Cardiac fibroblast (primary cell): ENCODE measurements at regions not wholly inside any gene's neighbourhood (a gene's known extent, or its start where the extent isn't known, plus 50 kb on each side); places are given as distances from the start of the nearest gene placed in this dataset.

Experiments used
- DNase-seq, 2 donors: peaks; one replicate each; pipeline versions ENCODE4 v3.0.0 to v3.0.0-alpha.2; 2010; ENCODE audit warnings: low read depth in 2 of 2
- H3K4me3 ChIP-seq, 2 donors: replicated peaks in 1 of 2; 1 replicate in 1 of 2; 2 replicates in 1 of 2; pipeline ENCODE4 v1.5.1; 2011; ENCODE audit warnings: low read depth in 2 of 2, low read length in 2 of 2, mild to moderate bottlenecking in 2 of 2, moderate library complexity in 1 of 2
- TF ChIP-seq, protein P1 (sequence below): IDR thresholded peaks from one replicate; pipeline ENCODE4 v1.5.1; 2011; ENCODE audit warnings: low read depth, mild to moderate bottlenecking, low read length, inconsistent platforms

GRCh38 chr5:93322974-93323860 is 257.8 kb downstream of the NR2F1-AS1 start:
- DNase-seq = no peak
- TF ChIP-seq, protein P1, sequence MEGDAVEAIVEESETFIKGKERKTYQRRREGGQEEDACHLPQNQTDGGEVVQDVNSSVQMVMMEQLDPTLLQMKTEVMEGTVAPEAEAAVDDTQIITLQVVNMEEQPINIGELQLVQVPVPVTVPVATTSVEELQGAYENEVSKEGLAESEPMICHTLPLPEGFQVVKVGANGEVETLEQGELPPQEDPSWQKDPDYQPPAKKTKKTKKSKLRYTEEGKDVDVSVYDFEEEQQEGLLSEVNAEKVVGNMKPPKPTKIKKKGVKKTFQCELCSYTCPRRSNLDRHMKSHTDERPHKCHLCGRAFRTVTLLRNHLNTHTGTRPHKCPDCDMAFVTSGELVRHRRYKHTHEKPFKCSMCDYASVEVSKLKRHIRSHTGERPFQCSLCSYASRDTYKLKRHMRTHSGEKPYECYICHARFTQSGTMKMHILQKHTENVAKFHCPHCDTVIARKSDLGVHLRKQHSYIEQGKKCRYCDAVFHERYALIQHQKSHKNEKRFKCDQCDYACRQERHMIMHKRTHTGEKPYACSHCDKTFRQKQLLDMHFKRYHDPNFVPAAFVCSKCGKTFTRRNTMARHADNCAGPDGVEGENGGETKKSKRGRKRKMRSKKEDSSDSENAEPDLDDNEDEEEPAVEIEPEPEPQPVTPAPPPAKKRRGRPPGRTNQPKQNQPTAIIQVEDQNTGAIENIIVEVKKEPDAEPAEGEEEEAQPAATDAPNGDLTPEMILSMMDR = no peak
- H3K4me3 ChIP-seq = no peak overlapping the region

DNA sequence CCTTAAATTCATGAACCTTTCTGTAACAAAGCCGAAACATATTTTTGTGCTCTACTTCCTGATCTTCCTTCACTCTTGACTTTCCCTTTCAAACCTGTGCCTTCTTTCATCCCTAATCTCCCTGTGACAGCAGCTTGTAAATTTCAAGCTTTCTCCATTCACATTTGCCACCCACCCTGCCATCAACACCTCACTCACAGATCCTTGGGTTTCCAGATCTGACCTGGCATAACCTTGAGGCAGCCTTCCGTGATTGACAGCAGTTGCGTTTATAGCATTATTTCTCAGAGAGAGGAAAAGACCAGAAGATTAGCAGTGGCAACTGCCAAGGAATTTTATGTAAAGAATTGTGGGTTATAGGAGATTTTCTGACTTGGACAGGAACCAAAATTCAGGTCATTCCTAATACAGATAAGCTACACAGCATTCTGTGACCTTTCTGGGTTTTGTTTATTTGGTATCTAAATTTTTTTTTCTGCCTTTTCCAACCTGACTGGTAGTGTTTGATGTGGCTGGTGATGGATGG is 260.0 kb downstream of the NR2F1-AS1 start:
- peak in 1 of 2 donors; percentile 42 for DNase-seq
- TF ChIP-seq, protein P1 = no peak
- H3K4me3 ChIP-seq = no peak overlapping the region

GRCh38 chr5:93313672-93314071 is 267.3 kb downstream of the NR2F1-AS1 start:
- TF ChIP-seq, protein P1 = no peak
- no peak overlapping the region for H3K4me3 ChIP-seq

GRCh38 chr5:93311881-93312280 is 269.1 kb downstream of the NR2F1-AS1 start:
- H3K4me3 ChIP-seq = no peak overlapping the region
- TF ChIP-seq, protein P1 = no peak
- DNase-seq = peak in 1 of 2 donors; percentile 90

More at GRCh38 chr5:93313672-93314071, 267.3 kb downstream of the NR2F1-AS1 start:
- DNase-seq = no peak

DNA sequence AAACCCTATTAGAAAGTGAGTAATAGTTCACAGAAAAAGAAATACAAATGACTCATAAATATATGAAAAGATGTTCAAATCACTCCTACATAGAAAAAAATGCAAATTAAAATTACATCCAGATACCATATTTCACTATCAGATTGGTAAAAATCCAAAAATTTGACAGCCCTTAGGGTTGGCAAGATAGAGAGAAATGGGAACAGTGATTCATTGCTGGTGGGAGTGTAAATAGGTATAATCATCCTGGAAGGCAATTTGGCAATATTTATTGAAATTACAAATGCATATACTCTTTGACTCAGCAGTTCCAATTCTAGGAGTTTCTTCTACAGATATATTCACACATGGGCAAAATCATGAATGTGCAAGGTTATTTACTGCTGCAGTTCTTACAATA is 273.5 kb downstream of the NR2F1-AS1 start:
- TF ChIP-seq, protein P1 = no peak
- DNase-seq = peak; percentile 52 to 62
- no peak overlapping the region for H3K4me3 ChIP-seq

- TF ChIP-seq, protein P1 = no peak
- DNase-seq = peak in 1 of 2 donors; percentile 25
- H3K4me3 ChIP-seq = no peak overlapping the region
These were observed 275.0 kb downstream of the NR2F1-AS1 start for GRCh38 chr5:93305984-93306383.
